Lung (tissue), 11 donors: ENCODE measurements at regions not wholly inside any gene's neighbourhood (a gene's known extent, or its start where the extent isn't known, plus 50 kb on each side); places are given as distances from the start of the nearest gene placed in this dataset.

Source experiments
- ATAC-seq: fragments of 200-7000 bp; cut with Tn5 transposase; one replicate; pipeline ENCODE4 v1.9.1; 2020; ENCODE audit warnings: moderate number of reproducible peaks; ENCODE audit not compliant: insufficient read depth, low FRiP score
- DNase-seq, 3 donors: peaks; one replicate each; pipeline ENCODE4 v3.0.0-alpha.2; 2013 to 2017
- H3K27ac ChIP-seq, 2 donors: one replicate each; pipeline ENCODE4 v1.5.1; 2013; ENCODE audit warnings: mild to moderate bottlenecking in 2 of 2, moderate library complexity in 2 of 2, control low read depth in 1 of 2, inconsistent platforms in 1 of 2, low read depth in 1 of 2, low read length in 1 of 2
- H3K27me3 ChIP-seq, 3 donors: one replicate each; pipeline ENCODE4 v1.5.1; 2013; ENCODE audit warnings: low read length in 2 of 3; ENCODE audit not compliant: control insufficient read depth in 3 of 3, insufficient read depth in 3 of 3
- H3K36me3 ChIP-seq, 4 donors: one replicate each; pipeline ENCODE4 v1.5.1; 2013; ENCODE audit warnings: low read length in 4 of 4, mild to moderate bottlenecking in 1 of 4, moderate library complexity in 1 of 4; ENCODE audit not compliant: control insufficient read depth in 4 of 4, insufficient read depth in 4 of 4
- H3K4me1 ChIP-seq, 5 donors: one replicate each; pipeline ENCODE4 v1.5.1; 2013; ENCODE audit warnings: low read length in 5 of 5, mild to moderate bottlenecking in 2 of 5, moderate library complexity in 1 of 5; ENCODE audit not compliant: control insufficient read depth in 5 of 5, insufficient read depth in 5 of 5
- H3K4me3 ChIP-seq: one replicate; pipeline ENCODE4 v1.5.1; 2013; ENCODE audit warnings: mild to moderate bottlenecking, control low read depth, moderate library complexity
- H3K9ac ChIP-seq, 2 donors: one replicate each; pipeline ENCODE4 v1.5.1; 2013; ENCODE audit warnings: low read length in 2 of 2, control low read depth in 1 of 2; ENCODE audit not compliant: insufficient read depth in 1 of 2
- H3K9me3 ChIP-seq, 4 donors: one replicate each; pipeline ENCODE4 v1.5.1; 2013; ENCODE audit warnings: low read length in 3 of 4, mild to moderate bottlenecking in 1 of 4, moderate library complexity in 1 of 4; ENCODE audit not compliant: control insufficient read depth in 4 of 4, insufficient read depth in 3 of 4
- WGBS, 2 donors: extraction: QIAGEN DNeasy Blood & Tissue Kit; methylation state at CpG; one replicate each; pipeline ENCODE4 v1.1.7; 2013; 5-methylcytosine and 5-hydroxymethylcytosine counted together
- TF ChIP-seq, protein P1 (sequence below): IDR thresholded peaks from 2 replicates; pipeline ENCODE4 v1.5.1; 2012; ENCODE audit warnings: mild to moderate bottlenecking; ENCODE audit errors: control extremely low read depth, extremely low read depth
- donor health status: control.
- donor health status: control.
- donor health status: Bipolar disorder and iron deficiency.
- donor health status: healthy.
- donor health status: DM: yes; HTN: yes; CAD: no.

DNA sequence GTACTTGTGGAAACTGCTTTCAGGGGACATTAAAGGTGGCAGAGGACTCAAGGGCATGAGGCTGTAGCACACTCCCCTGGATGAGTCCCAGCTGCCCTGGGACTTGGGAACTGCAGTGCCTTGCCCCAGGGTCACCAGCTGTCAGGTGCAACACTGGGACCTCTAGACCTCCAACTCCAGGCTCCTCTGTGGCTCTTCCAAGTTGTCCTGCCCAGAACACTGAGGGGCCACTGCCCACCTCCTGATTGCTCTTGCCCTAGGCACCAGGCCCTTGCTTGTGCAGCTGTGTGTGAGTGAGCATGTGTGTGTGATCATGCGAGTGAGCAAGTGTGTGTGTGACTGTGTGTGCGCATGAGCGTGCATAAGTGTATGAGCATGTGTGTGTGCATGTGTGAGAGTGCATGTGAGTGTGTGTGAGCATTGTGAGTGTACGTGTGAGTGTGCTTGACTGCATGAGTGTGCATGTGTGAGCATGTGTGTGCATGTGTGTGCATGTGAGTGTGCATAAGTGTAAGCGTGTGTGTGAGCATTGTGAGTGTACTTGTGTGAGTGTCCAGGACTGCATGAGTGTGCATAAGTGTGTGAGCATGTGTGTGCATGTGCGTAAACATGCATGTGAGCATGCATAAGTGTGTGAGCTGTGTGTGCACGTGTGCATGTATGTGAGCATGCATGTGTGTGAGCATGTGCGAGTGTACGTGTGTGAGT lies 301.5 kb downstream of the NDUFA10 start:
- Histone ChIP-seq H3K4me3 (no peak overlapping the region), H3K9ac (no peak overlapping the region), H3K4me1 (peaks cover 0 to 4% (median 0%) of the 10 kb centered on the region in 5 donors), H3K27ac (no peak overlapping the region), H3K9me3 (peaks cover 0 to 1% (median 0%) of the 10 kb centered on the region in 4 donors), H3K36me3 (peaks cover 0 to 2% (median 0%) of the 10 kb centered on the region in 4 donors), H3K27me3 (peaks cover 0 to 4% (median 0%) of the 10 kb centered on the region in 3 donors)
- DNase-seq (no peak), ATAC-seq (no peak)
- TF ChIP-seq, protein P1, sequence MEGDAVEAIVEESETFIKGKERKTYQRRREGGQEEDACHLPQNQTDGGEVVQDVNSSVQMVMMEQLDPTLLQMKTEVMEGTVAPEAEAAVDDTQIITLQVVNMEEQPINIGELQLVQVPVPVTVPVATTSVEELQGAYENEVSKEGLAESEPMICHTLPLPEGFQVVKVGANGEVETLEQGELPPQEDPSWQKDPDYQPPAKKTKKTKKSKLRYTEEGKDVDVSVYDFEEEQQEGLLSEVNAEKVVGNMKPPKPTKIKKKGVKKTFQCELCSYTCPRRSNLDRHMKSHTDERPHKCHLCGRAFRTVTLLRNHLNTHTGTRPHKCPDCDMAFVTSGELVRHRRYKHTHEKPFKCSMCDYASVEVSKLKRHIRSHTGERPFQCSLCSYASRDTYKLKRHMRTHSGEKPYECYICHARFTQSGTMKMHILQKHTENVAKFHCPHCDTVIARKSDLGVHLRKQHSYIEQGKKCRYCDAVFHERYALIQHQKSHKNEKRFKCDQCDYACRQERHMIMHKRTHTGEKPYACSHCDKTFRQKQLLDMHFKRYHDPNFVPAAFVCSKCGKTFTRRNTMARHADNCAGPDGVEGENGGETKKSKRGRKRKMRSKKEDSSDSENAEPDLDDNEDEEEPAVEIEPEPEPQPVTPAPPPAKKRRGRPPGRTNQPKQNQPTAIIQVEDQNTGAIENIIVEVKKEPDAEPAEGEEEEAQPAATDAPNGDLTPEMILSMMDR = no peak
- 94 to 96% methylated on average over 9 of the region's 9 CpGs for WGBS, 2 donors

- peaks cover 0 to 1% (median 0%) of the 10 kb centered on the region in 4 donors for H3K9me3 ChIP-seq
- peaks cover 0 to 4% (median 0%) of the 10 kb centered on the region in 5 donors for H3K4me1 ChIP-seq
- H3K27me3 ChIP-seq = peaks cover 0 to 4% (median 0%) of the 10 kb centered on the region in 3 donors
- DNase-seq (no peak), ATAC-seq (no peak)
- 95 to 97% methylated on average over 16 of the region's 16 CpGs for WGBS, 2 donors
- TF ChIP-seq, protein P1 = no peak
- no peak overlapping the region for H3K27ac ChIP-seq
- H3K9ac ChIP-seq = no peak overlapping the region
- peaks cover 0 to 2% (median 0%) of the 10 kb centered on the region in 4 donors for H3K36me3 ChIP-seq
- no peak overlapping the region for H3K4me3 ChIP-seq
Measured at GRCh38 chr2:239722760-239723470, 302.2 kb downstream of the NDUFA10 start.

DNA sequence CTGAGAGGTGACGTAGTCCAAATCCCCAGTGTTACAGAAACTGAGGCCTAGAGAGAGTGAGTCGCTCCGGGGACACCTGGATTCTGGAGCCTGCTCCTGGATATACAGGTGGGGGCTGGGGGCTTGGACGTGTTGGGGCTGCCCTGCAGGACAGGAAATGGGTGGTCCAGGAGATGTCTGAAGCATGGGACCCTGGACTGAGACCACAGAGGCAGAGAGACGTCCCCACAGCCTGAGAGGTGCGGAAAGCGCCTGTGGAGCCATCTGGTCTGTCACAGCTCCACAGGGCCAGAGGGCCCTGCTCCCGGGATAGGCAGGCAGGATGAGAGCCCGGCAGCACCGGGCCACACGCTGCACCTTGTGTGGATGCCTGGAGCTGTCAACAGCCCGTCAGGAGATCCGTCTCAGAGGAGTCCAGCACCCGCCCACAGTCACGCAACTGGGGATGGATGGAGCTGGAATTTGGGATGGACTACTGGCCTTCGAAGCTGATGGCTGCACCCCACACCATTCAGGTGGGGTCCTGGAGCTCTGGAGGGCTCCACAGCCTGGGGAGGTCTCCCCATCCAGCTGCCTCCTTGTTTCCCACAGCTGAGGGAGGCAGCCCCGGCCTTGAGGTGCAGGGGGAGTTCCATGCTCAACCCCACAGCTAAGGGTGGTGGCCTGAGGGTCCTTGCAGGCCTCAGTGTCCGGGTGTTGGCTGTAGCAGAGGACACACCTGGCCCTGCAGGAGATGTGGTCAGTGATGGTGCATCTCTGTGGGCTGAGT lies 303.0 kb downstream of the NDUFA10 start:
- no peak overlapping the region for H3K27ac ChIP-seq
- TF ChIP-seq, protein P1 = no peak
- H3K9ac ChIP-seq = no peak overlapping the region
- H3K4me3 ChIP-seq = no peak overlapping the region
- peaks cover 0 to 2% (median 0%) of the 10 kb centered on the region in 4 donors for H3K36me3 ChIP-seq
- H3K4me1 ChIP-seq = peaks cover 0 to 7% (median 3%) of the 10 kb centered on the region in 5 donors
- ATAC-seq = no peak
- peaks cover 0 to 4% (median 0%) of the 10 kb centered on the region in 3 donors for H3K27me3 ChIP-seq
- DNase-seq = no peak
- 91 to 95% methylated on average over 18 of the region's 18 CpGs for WGBS, 2 donors
- H3K9me3 ChIP-seq = peaks cover 0 to 1% (median 0%) of the 10 kb centered on the region in 4 donors
